Gastrocnemius medialis (tissue), 4 donors: ENCODE measurements at regions not wholly inside any gene's neighbourhood (a gene's known extent, or its start where the extent isn't known, plus 50 kb on each side); places are given as distances from the start of the nearest gene placed in this dataset.

Experiments
- ATAC-seq, 2 donors: fragments of 150-250 bp; one replicate each; pipeline ENCODE4 v1.9.1; 2016
- DNase-seq, 2 donors: peaks; one replicate each; pipeline ENCODE4 v3.0.0-alpha.2; 2019
- H3K27ac ChIP-seq, 4 donors: fragments of 200-600 bp; sonication (generic); 1 replicate in 1 of 4; 2 replicates in 3 of 4; pipeline ENCODE4 v1.5.1; 2016 to 2018; ENCODE audit warnings: mild to moderate bottlenecking in 2 of 4, moderate library complexity in 1 of 4
- H3K27me3 ChIP-seq, 3 donors: fragments of 200-600 bp; sonication (generic) in 2 of 3; 1 replicate in 1 of 3; 2 replicates in 2 of 3; pipeline versions ENCODE4 v1.5.1 to v1.6.0; 2016 to 2019; ENCODE audit warnings: mild to moderate bottlenecking in 1 of 3, moderate library complexity in 1 of 3
- H3K36me3 ChIP-seq, 2 donors: fragments of 200-600 bp; sonication (generic) in 1 of 2; one replicate each; pipeline ENCODE4 v1.5.1; 2017 to 2018
- H3K4me1 ChIP-seq, 2 donors: fragments of 200-600 bp; sonication (generic) in 1 of 2; one replicate each; pipeline ENCODE4 v1.5.1; 2016 to 2017; ENCODE audit warnings: mild to moderate bottlenecking in 2 of 2
- H3K4me3 ChIP-seq, 4 donors: fragments of 200-600 bp; sonication (generic) in 3 of 4; 1 replicate in 1 of 4; 2 replicates in 3 of 4; pipeline ENCODE4 v1.5.1; 2016 to 2019; ENCODE audit warnings: mild to moderate bottlenecking in 2 of 4
- H3K9me3 ChIP-seq, 3 donors: fragments of 200-600 bp; sonication (generic) in 2 of 3; 1 replicate in 1 of 3; 2 replicates in 2 of 3; pipeline ENCODE4 v1.5.1; 2016 to 2019
- CTCF ChIP-seq, 5 experiments: fragments of 450-650 bp in 3 of 5; fragments of 200-600 bp in 2 of 5; sonication (generic) in 2 of 5; IDR thresholded peaks in 4 of 5; conservative IDR thresholded peaks in 1 of 5; 1 replicate in 4 of 5; 2 replicates in 1 of 5; pipeline ENCODE4 v1.5.1; 2016 to 2019; ENCODE audit warnings: antibody characterized with exemption in 5 of 5, mild to moderate bottlenecking in 3 of 5, moderate library complexity in 3 of 5
- POLR2A ChIP-seq, 2 donors: fragments of 450-650 bp; IDR thresholded peaks; one replicate each; pipeline ENCODE4 v1.6.1; 2017; ENCODE audit warnings: antibody characterized with exemption in 2 of 2, mild to moderate bottlenecking in 2 of 2, moderate library complexity in 2 of 2
- in situ Hi-C, 4 donors: fragments of 200-750 bp; cut with MboI; loops; one replicate each; pipeline versions ENCODE4 v1.15.0 to v1.8.0; 2017; ENCODE audit warnings: low sequenced_read_pairs in 4 of 4
- intact Hi-C: fragments of 100-400 bp; cut with DNase I; formaldehyde crosslinking; loops from one replicate; pipeline ENCODE4 v1.15.1; 2023; ENCODE audit warnings: low total_unique reads

GRCh38 chr9:130768265-130768664 lies 66.8 kb upstream of the ABL1 start:
- Histone ChIP-seq H3K27ac (no peak overlapping the region), H3K36me3 (no peaks in the 10 kb centered on the region), H3K4me3 (no peak overlapping the region), H3K4me1 (peaks cover 24 to 26% of the 10 kb centered on the region in 2 donors), H3K9me3 (no peaks in the 10 kb centered on the region), H3K27me3 (no peaks in the 10 kb centered on the region)
- TF ChIP-seq CTCF (IDR thresholded peaks at IDR 0.05 in 4 of 5, conservative IDR thresholded peaks at IDR 0.05 in 1 of 5) (no peak), POLR2A (IDR thresholded peaks at IDR 0.05) (no peak)
- intact Hi-C loops = loop anchor here (5.0 kb wide), 1 partner anchor 56 kb away; no protein-coding TSS in a partner anchor
- in situ Hi-C loops = loop anchor here in 1 of 4 donors (10.0 kb wide), 1 partner anchor 63 kb away; no protein-coding TSS in a partner anchor
- ATAC-seq = no peak
- DNase-seq = no peak

- Histone ChIP-seq H3K4me1 (peaks cover 18 to 26% of the 10 kb centered on the region in 2 donors), H3K9me3 (no peaks in the 10 kb centered on the region), H3K27me3 (no peaks in the 10 kb centered on the region), H3K27ac (no peak overlapping the region), H3K36me3 (no peaks in the 10 kb centered on the region), H3K4me3 (no peak overlapping the region)
- intact Hi-C loops = loop anchor here (5.0 kb wide), 1 partner anchor 57 kb away; no protein-coding TSS in a partner anchor
- ATAC-seq = no peak
- in situ Hi-C loops = loop anchor here in 1 of 4 donors (10.0 kb wide), 1 partner anchor 64 kb away; no protein-coding TSS in a partner anchor
- DNase-seq = no peak
- no peak for TF ChIP-seq POLR2A (IDR thresholded peaks at IDR 0.05)
- no peak for TF ChIP-seq CTCF (IDR thresholded peaks at IDR 0.05 in 4 of 5, conservative IDR thresholded peaks at IDR 0.05 in 1 of 5)
Measured at GRCh38 chr9:130768891-130769403, 66.1 kb upstream of the ABL1 start.

- intact Hi-C loops (loop anchor here (5.0 kb wide), 1 partner anchor 172 kb away; no protein-coding TSS in a partner anchor), in situ Hi-C loops (loop anchor here (5.0 kb wide), 1 partner anchor 92 kb away; no protein-coding TSS in a partner anchor)
- no peak overlapping the region for H3K27ac ChIP-seq
- no peak overlapping the region for H3K4me3 ChIP-seq
- no peak for TF ChIP-seq CTCF (IDR thresholded peaks at IDR 0.05 in 4 of 5, conservative IDR thresholded peaks at IDR 0.05 in 1 of 5)
- no peak for TF ChIP-seq POLR2A (IDR thresholded peaks at IDR 0.05)
- no peaks in the 10 kb centered on the region for H3K27me3 ChIP-seq
- DNase-seq = no peak
- ATAC-seq = no peak
- H3K36me3 ChIP-seq = no peaks in the 10 kb centered on the region
- H3K4me1 ChIP-seq = peaks cover 15 to 23% of the 10 kb centered on the region in 2 donors
- no peaks in the 10 kb centered on the region for H3K9me3 ChIP-seq
Measured at GRCh38 chr9:130770093-130770492, 65.0 kb upstream of the ABL1 start.

- TF ChIP-seq POLR2A (IDR thresholded peaks at IDR 0.05) = no peak
- peak; percentile 58 to 67 (median 60) for TF ChIP-seq CTCF (IDR thresholded peaks at IDR 0.05 in 4 of 5, conservative IDR thresholded peaks at IDR 0.05 in 1 of 5)
- intact Hi-C loops (loop anchor here (1.0 to 5.0 kb wide), 2 partner anchors 92 to 171 kb away; no protein-coding TSS in a partner anchor), in situ Hi-C loops (loop anchor here (5.0 kb wide), 1 partner anchor 91 kb away; no protein-coding TSS in a partner anchor)
- H3K27ac ChIP-seq = no peak overlapping the region
- no peaks in the 10 kb centered on the region for H3K9me3 ChIP-seq
- no peak overlapping the region for H3K4me3 ChIP-seq
- ATAC-seq (peak; percentile 74 to 77), DNase-seq (no peak)
- H3K36me3 ChIP-seq = no peaks in the 10 kb centered on the region
- no peaks in the 10 kb centered on the region for H3K27me3 ChIP-seq
- H3K4me1 ChIP-seq = peaks cover 10 to 15% of the 10 kb centered on the region in 2 donors
Measured at GRCh38 chr9:130770679-130771442, 64.2 kb upstream of the ABL1 start.
